RWPE2 (cell line): ENCODE measurements at regions not wholly inside any gene's neighbourhood (a gene's known extent, or its start where the extent isn't known, plus 50 kb on each side); places are given as distances from the start of the nearest gene placed in this dataset.

ENCODE experiments used
- ATAC-seq: fragments of 200-7000 bp; cut with Tn5 transposase; 3 replicates; pipeline ENCODE4 v1.9.1; 2021; ENCODE audit warnings: low read depth
- DNase-seq: peaks from one replicate; pipeline ENCODE4 v3.0.0-alpha.2; 2020; ENCODE audit warnings: low spot score
- H3K27ac ChIP-seq: fragments of 450-650 bp; 2 replicates; pipeline ENCODE4 v1.5.1; 2017; ENCODE audit warnings: mild to moderate bottlenecking; ENCODE audit not compliant: poor library complexity, severe bottlenecking
- H3K27me3 ChIP-seq: fragments of 250-450 bp; sonication (Bioruptor Pico); 2 replicates; pipeline ENCODE4 v1.5.1; 2021; ENCODE audit warnings: mild to moderate bottlenecking, moderate library complexity; ENCODE audit not compliant: insufficient read depth, poor library complexity, severe bottlenecking
- H3K36me3 ChIP-seq: fragments of 250-450 bp; sonication (Bioruptor Pico); 2 replicates; pipeline ENCODE4 v1.5.1; 2020; ENCODE audit warnings: low read depth, mild to moderate bottlenecking, moderate library complexity
- H3K4me1 ChIP-seq: fragments of 250-450 bp; sonication (Bioruptor Pico); 2 replicates; pipeline ENCODE4 v1.5.1; 2021; ENCODE audit warnings: mild to moderate bottlenecking, moderate library complexity; ENCODE audit not compliant: insufficient read depth, poor library complexity, severe bottlenecking
- H3K4me3 ChIP-seq: fragments of 250-450 bp; sonication (Bioruptor Pico); 2 replicates; pipeline ENCODE4 v1.5.1; 2021; ENCODE audit warnings: mild to moderate bottlenecking, moderate library complexity; ENCODE audit not compliant: severe bottlenecking
- H3K9me3 ChIP-seq: fragments of 250-450 bp; sonication (Bioruptor Pico); 2 replicates; pipeline ENCODE4 v1.5.1; 2021; ENCODE audit warnings: mild to moderate bottlenecking, moderate library complexity; ENCODE audit not compliant: severe bottlenecking
- TF ChIP-seq, protein P1 (sequence below): fragments of 450-650 bp; IDR thresholded peaks from one replicate; pipeline ENCODE4 v1.5.1; 2017; ENCODE audit warnings: mild to moderate bottlenecking, moderate library complexity; ENCODE audit not compliant: poor library complexity, severe bottlenecking

DNA sequence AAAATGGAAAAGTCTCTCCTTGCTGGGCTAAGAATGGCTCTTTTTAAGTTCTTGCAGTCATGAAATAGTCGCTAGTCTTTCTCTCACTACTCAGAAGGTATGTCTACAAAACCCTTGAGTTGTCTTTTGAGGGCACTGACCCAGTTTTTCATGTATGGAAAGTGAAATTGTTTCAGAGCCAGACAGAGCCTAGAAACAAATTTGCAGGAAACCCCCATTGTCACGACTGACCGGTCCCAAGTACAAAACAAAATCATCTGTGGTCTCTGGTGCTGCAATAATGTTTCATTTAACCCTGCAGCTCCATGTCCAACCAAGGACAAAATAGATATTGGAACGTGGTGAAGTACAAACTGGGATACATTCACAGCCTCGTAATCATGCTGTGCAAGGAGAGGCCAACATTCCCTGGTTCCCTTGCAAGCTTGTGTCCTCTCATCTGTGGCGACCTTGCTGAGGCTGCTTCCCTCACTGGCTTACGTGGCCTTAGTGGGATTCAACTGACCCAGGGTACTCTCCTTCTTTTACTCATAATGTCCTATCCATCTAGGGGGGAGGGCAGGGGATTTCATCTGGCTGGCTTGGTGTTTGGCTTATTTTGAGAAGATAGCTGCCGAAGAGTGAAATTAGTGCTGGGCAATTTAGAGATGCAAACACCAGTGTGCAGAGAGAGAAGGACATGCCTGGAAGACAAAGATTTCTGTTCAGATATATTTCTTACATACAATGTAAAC lies 172.5 kb downstream of the IPMK start:
- Histone ChIP-seq H3K4me3 (no peak overlapping the region), H3K4me1 (no peaks in the 10 kb centered on the region), H3K27ac (no peak overlapping the region), H3K36me3 (no peaks in the 10 kb centered on the region), H3K27me3 (no peaks in the 10 kb centered on the region), H3K9me3 (no peaks in the 10 kb centered on the region)
- DNase-seq (no peak), ATAC-seq (no peak)
- TF ChIP-seq, protein P1, sequence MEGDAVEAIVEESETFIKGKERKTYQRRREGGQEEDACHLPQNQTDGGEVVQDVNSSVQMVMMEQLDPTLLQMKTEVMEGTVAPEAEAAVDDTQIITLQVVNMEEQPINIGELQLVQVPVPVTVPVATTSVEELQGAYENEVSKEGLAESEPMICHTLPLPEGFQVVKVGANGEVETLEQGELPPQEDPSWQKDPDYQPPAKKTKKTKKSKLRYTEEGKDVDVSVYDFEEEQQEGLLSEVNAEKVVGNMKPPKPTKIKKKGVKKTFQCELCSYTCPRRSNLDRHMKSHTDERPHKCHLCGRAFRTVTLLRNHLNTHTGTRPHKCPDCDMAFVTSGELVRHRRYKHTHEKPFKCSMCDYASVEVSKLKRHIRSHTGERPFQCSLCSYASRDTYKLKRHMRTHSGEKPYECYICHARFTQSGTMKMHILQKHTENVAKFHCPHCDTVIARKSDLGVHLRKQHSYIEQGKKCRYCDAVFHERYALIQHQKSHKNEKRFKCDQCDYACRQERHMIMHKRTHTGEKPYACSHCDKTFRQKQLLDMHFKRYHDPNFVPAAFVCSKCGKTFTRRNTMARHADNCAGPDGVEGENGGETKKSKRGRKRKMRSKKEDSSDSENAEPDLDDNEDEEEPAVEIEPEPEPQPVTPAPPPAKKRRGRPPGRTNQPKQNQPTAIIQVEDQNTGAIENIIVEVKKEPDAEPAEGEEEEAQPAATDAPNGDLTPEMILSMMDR: no peak

DNA sequence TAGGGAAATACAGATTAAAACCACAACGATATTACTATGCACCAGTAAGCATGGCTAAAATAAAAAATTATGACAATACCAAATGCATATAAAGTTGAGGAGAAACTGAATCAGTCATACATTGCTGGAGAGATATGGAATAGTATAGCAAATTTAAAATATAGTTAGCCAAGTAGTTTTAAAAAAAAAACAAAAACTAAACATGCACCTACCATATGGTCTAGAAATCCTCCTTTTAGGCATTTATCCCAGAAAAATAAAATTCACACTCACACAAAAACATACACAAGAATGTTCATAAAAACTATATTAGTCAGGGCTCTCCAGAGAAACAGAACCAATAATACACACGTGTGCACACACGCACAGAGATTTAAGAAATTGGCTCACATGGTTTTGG lies 175.8 kb downstream of the IPMK start:
- Histone ChIP-seq H3K27me3 (no peaks in the 10 kb centered on the region), H3K9me3 (no peaks in the 10 kb centered on the region), H3K4me3 (no peak overlapping the region), H3K27ac (no peak overlapping the region), H3K4me1 (peaks cover 17% of the 10 kb centered on the region), H3K36me3 (no peaks in the 10 kb centered on the region)
- ATAC-seq: no peak
- DNase-seq: no peak
- TF ChIP-seq, protein P1: no peak

DNA sequence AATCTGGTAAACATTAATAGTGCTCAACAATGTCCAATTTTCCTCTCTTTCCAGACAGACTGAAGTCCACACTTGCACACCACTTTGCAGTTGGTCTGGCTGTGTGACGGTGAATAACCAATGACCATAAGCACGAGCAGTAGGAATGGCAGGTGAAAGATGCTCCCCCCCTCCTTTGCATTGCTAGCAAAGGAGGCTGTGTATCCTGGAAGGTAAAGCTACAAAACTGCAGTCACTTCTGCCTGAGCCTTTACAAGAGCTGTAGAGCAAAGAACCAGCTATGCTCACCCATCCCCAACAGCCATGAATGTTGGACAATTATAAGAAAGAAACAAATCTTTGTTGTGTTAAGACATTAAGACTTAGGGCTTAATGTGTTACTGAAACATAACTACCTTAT lies 178.0 kb downstream of the IPMK start:
- no peak overlapping the region for H3K4me3 ChIP-seq
- peaks cover 17% of the 10 kb centered on the region for H3K4me1 ChIP-seq
- no peak for DNase-seq
- TF ChIP-seq, protein P1: no peak
- H3K36me3 ChIP-seq: no peaks in the 10 kb centered on the region
- H3K27me3 ChIP-seq: no peaks in the 10 kb centered on the region
- no peaks in the 10 kb centered on the region for H3K9me3 ChIP-seq
- ATAC-seq: no peak
- no peak overlapping the region for H3K27ac ChIP-seq

DNA sequence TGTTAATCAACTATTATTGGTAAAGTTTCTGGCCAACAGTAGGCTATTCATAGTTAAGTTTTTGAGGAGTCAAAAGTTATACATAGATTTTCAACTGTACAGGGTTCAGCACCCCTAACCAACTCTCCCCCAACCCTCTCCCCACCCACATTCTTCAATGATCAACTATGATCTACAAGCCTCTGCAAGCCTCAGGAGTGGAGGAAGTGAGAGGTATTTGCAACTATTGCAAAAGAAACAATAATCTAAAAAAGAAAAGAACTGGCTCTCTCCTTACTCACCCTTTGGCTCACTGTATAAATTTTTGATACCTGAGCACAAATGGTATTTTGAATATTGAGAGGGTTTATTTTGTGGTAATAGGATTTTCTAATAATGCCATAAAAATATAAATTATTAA lies 179.8 kb downstream of the IPMK start:
- Histone ChIP-seq H3K27me3 (no peaks in the 10 kb centered on the region), H3K9me3 (no peaks in the 10 kb centered on the region), H3K4me3 (no peak overlapping the region), H3K4me1 (peaks cover 17% of the 10 kb centered on the region), H3K27ac (peak overlapping the region; percentile 68), H3K36me3 (no peaks in the 10 kb centered on the region)
- DNase-seq: no peak
- peak; percentile 96 for ATAC-seq
- TF ChIP-seq, protein P1: no peak

DNA sequence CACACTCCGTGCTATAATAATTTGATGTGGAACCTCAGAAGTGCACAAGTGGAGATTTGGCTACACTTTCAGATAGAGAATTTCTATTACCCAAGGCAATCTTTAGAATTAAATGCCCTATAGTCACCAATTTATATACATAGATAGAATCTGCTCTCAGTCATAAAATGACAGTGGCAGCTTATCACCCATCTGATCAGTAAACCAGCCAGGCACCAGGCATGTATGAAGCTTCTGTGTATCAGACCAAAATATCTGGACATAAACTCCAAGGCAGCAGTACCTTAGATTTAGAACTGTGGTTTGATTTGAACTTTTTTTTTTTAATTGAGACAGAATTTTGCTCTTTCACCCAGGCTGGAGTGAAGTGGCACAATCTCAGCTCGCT lies 180.9 kb downstream of the IPMK start:
- Histone ChIP-seq H3K27ac (no peak overlapping the region), H3K4me1 (peaks cover 17% of the 10 kb centered on the region), H3K9me3 (no peaks in the 10 kb centered on the region), H3K4me3 (no peak overlapping the region), H3K36me3 (no peaks in the 10 kb centered on the region), H3K27me3 (no peaks in the 10 kb centered on the region)
- ATAC-seq (no peak), DNase-seq (no peak)
- TF ChIP-seq, protein P1: no peak
